ENCODE measurements at regions not wholly inside any gene's neighbourhood (a gene's known extent, or its start where the extent isn't known, plus 50 kb on each side); places are given as distances from the start of the nearest gene placed in this dataset.
"Not testable (repeated sequence)": the region's sequence is repeated elsewhere in the genome, so short reads cannot be mapped to it uniquely, and the experiment has no call there.

GRCh38 chr6:82419132-82419581 lies 55.5 kb downstream of the TPBG start:
- no peak for DNase-seq
- intact Hi-C loops (cut with DNase I): no loop called here
- no peak for ATAC-seq

- DNase-seq (no peak), ATAC-seq (no peak)
- intact Hi-C loops (cut with DNase I): no loop called here
Observed at GRCh38 chr6:82419859-82420258, 56.2 kb downstream of the TPBG start.

- intact Hi-C loops (cut with DNase I): no loop called here
- ATAC-seq (no peak), DNase-seq (no peak)
Observed at GRCh38 chr6:82430611-82431010, 67.0 kb downstream of the TPBG start.

GRCh38 chr6:82436740-82437139 lies 73.1 kb downstream of the TPBG start:
- intact Hi-C loops (cut with DNase I): no loop called here
- DNase-seq (no peak), ATAC-seq (no peak)

GRCh38 chr6:82437701-82438100 lies 74.1 kb downstream of the TPBG start:
- intact Hi-C loops (cut with DNase I): no loop called here
- ATAC-seq (no peak), DNase-seq (no peak)

GRCh38 chr6:82441047-82441855 lies 77.6 kb downstream of the TPBG start:
- DNase-seq (no peak), ATAC-seq (no peak)
- intact Hi-C loops (cut with DNase I): no loop called here

- ATAC-seq (no peak), DNase-seq (no peak)
- intact Hi-C loops (cut with DNase I): no loop called here
Observed at GRCh38 chr6:82442061-82442719, 78.6 kb downstream of the TPBG start.

GRCh38 chr6:82458147-82458546 lies 94.5 kb downstream of the TPBG start:
- no peak for ATAC-seq
- no peak for DNase-seq
- intact Hi-C loops (cut with DNase I): no loop called here

GRCh38 chr6:82458705-82459104 lies 95.1 kb downstream of the TPBG start:
- intact Hi-C loops (cut with DNase I): no loop called here
- ATAC-seq (no peak), DNase-seq (no peak)

- no peak for DNase-seq
- intact Hi-C loops (cut with DNase I): no loop called here
- ATAC-seq: no peak
Observed at GRCh38 chr6:82461536-82461935, 97.9 kb downstream of the TPBG start.

GRCh38 chr6:82467338-82467737 lies 103.7 kb downstream of the TPBG start:
- intact Hi-C loops (cut with DNase I): no loop called here
- DNase-seq (no peak), ATAC-seq (no peak)

- DNase-seq; ATAC-seq; intact Hi-C loops (cut with DNase I): not testable (repeated sequence)
Observed at GRCh38 chr6:82470123-82470522, 106.5 kb downstream of the TPBG start.

- ATAC-seq; DNase-seq; intact Hi-C loops (cut with DNase I): not testable (repeated sequence)
Observed at GRCh38 chr6:82475106-82475505, 111.5 kb downstream of the TPBG start.

- ATAC-seq (no peak), DNase-seq (no peak)
- intact Hi-C loops (cut with DNase I): no loop called here
Observed at GRCh38 chr6:82484001-82484400, 120.4 kb downstream of the TPBG start.

- ATAC-seq: no peak
- no peak for DNase-seq
Observed at GRCh38 chr6:82484737-82485626, 121.4 kb downstream of the TPBG start.

GRCh38 chr6:82487895-82488294 lies 124.3 kb downstream of the TPBG start:
- ATAC-seq (no peak), DNase-seq (no peak)
- intact Hi-C loops (cut with DNase I): no loop called here

More at GRCh38 chr6:82484737-82485626, 121.4 kb downstream of the TPBG start:
- intact Hi-C loops (cut with DNase I): no loop called here

GRCh38 chr6:82488403-82488802 lies 124.8 kb downstream of the TPBG start:
- intact Hi-C loops (cut with DNase I): no loop called here

GRCh38 chr6:82492134-82492533 lies 128.5 kb downstream of the TPBG start:
- intact Hi-C loops (cut with DNase I): no loop called here
- DNase-seq (no peak), ATAC-seq (peak; percentile 74 to 95)

More at GRCh38 chr6:82488403-82488802, 124.8 kb downstream of the TPBG start:
- ATAC-seq (no peak), DNase-seq (no peak)

GRCh38 chr6:82493467-82493866 lies 129.8 kb downstream of the TPBG start:
- intact Hi-C loops (cut with DNase I): no loop called here
- DNase-seq (no peak), ATAC-seq (no peak)

- no peak for DNase-seq
- ATAC-seq: no peak
- intact Hi-C loops (cut with DNase I): no loop called here
Observed at GRCh38 chr6:82494367-82494766, 130.8 kb downstream of the TPBG start.
